ENCODE measurements at regions not wholly inside any gene's neighbourhood (a gene's known extent, or its start where the extent isn't known, plus 50 kb on each side); places are given as distances from the start of the nearest gene placed in this dataset.

DNA sequence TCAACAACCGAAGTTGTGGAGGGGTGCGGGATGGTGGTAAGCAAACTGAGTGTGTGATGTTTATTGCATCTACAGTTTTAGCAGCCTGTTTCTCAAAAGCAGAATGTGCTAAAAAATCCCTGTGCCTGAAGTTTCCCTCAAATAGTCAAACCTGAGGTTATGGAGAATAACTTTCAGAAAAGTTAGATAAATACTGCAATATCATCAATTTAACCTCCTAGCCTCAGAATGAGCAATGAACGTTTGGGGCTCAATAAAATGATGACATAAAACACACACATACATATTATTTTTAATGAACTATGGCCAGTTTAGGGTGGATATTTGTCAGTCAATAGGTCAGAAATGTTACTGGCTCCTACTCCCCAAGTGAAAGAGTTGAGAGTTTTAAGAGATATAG lies 201.6 kb downstream of the SEMA6D start:
- TF ChIP-seq, protein P1, sequence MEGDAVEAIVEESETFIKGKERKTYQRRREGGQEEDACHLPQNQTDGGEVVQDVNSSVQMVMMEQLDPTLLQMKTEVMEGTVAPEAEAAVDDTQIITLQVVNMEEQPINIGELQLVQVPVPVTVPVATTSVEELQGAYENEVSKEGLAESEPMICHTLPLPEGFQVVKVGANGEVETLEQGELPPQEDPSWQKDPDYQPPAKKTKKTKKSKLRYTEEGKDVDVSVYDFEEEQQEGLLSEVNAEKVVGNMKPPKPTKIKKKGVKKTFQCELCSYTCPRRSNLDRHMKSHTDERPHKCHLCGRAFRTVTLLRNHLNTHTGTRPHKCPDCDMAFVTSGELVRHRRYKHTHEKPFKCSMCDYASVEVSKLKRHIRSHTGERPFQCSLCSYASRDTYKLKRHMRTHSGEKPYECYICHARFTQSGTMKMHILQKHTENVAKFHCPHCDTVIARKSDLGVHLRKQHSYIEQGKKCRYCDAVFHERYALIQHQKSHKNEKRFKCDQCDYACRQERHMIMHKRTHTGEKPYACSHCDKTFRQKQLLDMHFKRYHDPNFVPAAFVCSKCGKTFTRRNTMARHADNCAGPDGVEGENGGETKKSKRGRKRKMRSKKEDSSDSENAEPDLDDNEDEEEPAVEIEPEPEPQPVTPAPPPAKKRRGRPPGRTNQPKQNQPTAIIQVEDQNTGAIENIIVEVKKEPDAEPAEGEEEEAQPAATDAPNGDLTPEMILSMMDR (IDR thresholded peaks at IDR 0.05): no peak
- no peak for TF ChIP-seq POLR2A (IDR thresholded peaks at IDR 0.05)
